ENCODE measurements at regions not wholly inside any gene's neighbourhood (a gene's known extent, or its start where the extent isn't known, plus 50 kb on each side); places are given as distances from the start of the nearest gene placed in this dataset.
A peak's percentile ranks its signal among the peaks of the same experiment; 100 is the strongest.
"Not testable (repeated sequence)": the region's sequence is repeated elsewhere in the genome, so short reads cannot be mapped to it uniquely, and the experiment has no call there.

DNA sequence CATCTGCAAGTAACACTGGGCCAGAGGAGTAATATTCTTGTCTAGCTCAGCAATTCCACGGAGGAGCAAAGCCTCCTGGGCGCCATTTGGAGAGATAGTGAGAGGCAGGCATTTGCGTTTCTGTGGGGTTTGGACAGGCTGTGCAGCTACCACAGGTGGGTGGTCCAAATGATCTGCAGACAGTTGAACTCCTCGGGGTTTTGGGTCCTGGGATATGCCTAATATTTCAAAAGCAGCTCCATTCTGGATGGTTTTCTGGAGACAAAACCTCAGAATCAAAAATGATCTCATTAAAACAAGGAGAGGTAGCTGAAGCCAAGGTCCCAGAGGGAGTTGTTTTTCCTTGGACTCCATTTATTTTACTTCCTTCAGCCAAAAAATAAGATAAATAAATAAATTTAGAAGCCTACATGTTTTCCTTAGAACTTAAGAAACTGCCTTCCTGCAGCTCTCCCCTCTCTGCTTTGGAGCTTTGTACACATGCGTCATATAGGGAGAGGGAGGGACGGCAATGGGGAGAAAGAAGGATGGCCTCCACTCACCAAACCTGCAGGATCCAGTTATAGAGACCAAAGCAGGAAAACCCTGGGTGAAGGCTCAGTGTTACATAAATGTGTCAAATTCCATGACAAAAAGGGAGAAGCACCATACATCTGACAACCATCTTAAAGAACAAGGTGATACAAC lies 227.3 kb upstream of the DAAM1 start:
- DNase-seq, result no peak

DNA sequence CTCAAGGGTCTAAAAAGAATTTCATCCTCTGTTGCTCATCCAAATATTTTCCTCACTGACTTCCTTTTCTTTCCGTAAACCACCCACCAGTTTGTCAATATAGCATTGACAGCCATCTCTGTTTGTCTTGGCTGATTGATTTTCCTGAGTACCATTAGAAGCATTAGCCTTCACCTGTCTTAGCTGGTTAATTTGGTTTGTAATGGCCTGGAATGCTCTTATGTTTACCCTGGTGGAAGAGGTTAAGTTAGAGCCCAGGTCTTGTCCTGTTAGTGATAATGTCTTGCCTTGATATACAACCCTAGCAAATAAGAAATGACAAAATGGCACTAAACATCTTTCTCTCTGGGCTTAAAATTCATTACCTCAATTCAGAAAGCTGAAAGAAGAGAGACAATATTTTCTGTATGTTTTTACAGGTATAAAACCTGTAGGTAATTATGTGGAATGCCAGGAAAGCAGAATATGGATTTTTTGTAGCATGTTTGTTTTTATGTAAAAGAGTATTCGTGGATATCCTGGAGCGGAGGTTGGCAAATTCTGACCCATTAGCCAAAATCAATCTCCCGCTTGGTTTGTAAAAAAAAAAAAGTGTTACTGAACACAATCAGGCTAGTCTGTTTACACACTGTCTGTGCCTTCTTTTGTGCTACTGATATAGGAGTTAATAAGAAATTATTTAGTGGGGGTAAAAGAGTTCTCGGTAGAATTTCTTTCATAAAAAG lies 224.4 kb upstream of the DAAM1 start:
- DNase-seq, result no peak

DNA sequence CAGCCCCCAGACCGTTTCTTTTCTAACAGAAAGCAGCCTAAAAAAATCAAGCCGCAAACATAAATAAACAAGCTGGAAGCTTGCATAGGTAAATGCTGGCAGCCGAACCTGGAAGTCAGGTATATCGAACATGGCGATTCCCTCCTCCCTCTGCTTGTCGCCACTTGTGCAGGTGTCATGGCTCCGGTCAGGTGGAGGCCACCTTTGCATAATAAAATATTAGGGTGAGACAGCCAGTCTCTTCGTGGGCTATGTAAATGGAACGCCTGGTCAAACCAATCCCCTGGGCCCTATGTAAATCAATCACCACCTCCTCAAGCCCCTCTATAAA lies 223.9 kb upstream of the DAAM1 start:
- no peak for DNase-seq

DNA sequence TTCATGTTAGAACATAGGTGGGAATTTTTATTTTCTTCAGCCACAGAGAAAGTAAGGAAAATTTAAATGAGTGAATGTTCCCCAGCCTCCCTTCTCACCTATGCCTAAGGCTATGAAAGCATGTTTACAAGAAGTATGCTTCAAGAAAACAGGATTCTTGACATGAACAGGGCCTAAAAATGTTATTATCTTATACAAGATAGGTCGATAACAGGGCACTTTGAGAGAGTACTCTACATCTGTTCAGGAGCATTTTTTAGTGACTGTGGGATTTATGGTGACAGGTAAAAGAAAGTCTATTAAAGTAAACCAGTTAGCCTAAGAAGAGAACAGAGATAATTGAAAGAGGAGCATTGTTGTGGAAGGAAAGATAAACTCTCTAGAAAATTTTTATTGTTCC lies 222.9 kb upstream of the DAAM1 start:
- DNase-seq, result no peak

DNA sequence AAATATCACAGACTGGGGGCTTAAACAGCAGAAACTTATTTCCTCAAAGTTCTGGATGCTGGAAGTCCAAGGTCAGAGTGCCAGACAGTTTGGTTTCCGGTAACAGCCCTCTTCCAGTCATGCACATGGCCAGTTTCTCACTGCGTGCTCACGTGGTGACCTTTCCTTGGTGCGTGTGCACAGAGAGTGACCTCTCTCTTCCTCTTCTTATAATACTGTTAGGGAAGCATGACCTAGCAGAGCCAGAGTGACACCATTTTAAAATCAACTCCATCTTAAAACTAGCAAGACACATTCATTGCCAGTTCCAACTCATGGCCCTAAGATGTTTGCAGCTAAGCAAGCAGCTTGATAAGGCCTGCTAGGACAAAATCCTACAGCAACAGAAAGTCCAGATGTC lies 221.5 kb upstream of the DAAM1 start:
- no peak for DNase-seq

DNA sequence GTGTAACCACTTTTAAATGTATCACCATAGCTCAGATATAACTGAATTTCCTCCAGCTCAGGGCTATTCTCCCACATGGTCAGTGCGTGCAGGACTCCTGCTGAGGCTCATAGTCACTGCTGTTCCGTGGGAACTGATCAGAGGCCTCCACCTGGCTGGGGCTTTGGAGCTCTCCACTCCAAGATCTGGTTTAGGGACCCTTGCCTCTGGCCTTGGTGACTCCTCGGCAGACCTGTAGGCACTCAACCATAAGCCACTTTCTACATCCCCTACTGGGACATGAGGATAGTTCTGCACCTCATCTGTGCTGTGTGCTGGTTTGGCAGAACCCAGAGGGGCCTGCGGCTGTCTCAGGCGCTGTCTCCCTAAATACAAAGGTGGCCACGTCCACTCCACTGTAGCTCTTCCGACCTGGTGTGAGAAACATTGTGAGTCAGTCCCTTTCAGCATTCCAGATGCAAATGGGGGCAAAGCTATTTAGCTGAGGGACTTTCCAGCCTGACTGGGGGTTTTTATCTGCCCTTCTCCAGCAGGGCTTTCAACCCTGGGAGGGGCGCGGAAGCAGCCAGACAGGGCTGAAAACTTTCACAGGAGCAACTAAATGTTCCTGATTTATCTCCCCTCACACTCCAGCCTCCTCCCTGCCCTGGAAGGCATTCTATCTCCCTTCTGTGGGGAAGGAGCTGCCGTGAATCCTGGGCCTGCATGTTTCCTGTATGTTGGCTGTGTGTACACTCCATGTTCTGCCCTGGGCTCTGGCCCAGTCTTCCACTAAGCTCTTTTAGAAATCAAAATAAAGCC lies 218.3 kb upstream of the DAAM1 start:
- DNase-seq, result no peak

DNA sequence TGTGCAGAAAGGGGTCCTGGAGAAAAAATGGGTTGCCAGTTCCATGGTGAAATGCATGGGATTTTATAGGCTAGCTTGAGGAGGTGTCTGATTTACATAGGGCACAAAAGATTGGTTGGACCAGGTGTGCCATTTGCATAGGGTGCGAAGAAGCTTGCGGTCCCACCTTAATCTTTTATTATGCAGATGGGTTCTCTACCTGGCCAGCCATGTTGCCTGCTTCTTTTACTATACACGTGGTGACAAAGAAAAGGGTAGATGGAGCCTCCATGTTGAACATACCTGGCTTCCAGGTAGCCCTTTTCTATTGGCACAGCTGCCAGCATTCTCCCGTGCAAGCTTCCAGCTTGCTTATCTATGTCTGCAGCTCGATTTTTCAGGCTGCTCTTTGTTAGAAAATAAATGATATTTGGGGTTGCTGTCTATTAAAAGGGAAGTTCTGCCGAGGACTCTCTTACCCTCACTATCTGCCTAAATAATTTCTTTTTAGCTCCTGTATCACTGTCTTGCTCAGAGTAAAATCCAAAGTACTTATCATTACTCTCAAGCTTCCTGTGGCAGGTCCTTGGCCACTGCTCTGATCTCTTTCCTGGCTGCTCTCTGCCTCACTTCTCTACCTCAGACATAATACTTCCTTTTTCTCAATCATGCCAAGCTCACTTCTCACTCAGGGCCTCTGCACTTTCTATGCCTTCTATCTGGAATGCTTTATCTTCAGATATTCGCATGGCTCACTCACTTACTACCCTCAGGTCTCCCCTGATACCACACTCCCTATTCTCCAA lies 216.0 kb upstream of the DAAM1 start:
- DNase-seq, result peak; percentile 42

DNA sequence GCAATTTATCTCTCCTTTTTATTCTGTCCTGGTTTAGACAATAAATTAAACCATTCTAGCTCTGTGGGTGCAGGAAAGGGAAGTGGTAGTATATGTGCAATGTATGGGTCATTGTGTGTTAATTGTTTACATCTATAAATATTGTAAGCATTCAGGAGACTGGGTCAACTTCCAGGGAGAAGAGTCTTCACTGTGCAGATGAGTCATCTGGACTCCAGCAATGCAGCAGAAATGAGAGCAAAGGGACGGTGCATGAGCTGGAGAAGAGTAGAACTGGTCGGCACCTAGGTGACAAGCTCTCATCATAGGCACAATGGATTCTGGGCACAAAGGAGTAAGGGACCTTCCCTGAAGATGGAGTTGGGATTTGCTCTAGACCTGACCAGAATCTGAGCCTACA lies 211.1 kb upstream of the DAAM1 start:
- no peak for DNase-seq

DNA sequence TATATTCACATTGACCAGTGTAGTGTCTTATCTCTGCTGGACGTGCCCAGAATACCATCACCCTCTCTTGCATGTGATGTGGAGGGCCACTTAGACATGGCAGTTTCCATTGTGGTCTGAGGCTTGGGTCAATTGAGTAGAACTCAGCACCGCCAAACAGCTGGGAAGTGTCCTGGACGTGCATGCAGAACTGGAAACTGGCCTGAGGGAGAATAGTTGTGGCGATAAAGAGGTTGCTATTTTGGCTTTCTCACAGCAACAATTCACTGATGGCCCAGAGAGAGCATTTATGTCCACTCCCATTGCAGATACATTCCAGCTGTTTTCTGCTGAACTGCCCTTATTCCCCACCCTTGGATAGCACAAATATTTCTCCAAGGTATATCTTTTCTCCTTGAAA lies 210.1 kb upstream of the DAAM1 start:
- no peak for DNase-seq

DNA sequence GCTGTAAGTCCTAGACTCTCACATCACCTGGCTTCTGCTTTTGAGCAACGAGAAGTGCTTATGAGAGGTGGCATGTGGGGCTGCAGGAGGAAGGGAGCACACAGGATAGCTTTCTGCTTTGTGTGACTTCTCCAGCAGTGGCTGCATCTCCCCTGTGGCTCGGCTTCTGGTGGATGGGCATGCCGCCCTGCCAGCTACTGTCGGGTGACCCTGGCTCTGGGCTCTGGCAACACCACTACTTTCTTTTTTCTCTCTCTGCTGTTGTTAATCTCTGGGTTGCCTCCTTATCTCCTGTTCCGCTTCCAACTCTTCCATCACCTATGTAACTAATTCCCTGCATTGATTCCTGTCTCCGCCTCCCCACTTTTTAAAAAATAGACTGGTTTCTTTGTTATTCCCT lies 209.1 kb upstream of the DAAM1 start:
- DNase-seq, result no peak

DNA sequence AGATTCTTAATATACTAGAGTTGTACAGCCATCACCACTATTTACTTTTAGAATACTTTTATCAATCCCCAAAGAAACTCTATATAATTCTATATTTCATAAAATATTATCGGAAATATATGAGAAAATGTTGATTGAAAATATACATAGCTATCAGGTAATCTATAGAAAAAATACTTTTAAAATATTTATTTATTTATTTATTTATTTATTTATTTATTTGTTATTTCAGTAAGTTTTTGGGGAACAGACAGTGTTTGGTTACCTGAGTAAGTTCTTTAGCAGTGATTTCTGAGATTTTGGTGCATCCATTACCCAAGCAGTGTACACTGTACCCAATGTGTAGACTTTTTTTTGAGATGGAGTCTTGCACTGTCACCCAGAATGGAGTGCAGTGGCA lies 206.6 kb upstream of the DAAM1 start:
- DNase-seq, result no peak

DNA sequence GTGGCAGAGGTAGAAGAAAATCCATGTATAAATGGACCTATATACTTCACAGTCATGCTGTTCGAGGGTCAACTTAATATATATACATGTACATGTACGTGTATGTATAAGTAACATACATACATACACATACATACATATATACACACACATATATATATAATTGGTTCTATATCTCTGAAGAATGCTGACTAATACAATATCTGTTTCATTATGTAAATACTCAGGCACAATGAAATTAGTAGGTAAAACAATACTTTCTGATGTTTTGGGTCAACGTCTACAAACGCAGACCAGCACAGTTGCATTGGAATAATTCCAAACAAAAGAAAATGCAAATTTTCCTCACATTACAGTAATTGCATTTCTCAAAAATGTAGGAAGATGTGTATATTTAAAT lies 202.7 kb upstream of the DAAM1 start:
- DNase-seq, result no peak

DNA sequence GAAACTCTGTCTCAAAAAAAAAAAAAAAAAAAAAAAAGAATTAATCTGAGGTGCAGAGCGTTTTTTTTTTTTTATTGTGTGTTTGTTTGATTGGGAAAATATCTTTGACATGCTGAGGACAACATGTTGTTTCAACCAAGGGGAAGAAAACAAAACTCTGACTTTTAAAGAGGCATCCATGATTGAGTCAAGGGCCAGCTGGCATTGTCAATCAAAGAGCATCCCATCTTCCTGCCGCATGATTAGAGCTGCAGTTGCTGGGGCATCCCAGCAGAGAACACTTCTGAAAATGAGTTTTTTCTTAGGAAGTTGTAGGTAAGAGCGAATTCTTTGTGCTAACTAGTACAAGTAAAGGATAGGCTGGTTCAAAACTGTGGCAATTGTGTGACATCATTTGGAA lies 200.9 kb upstream of the DAAM1 start:
- no peak for DNase-seq

DNA sequence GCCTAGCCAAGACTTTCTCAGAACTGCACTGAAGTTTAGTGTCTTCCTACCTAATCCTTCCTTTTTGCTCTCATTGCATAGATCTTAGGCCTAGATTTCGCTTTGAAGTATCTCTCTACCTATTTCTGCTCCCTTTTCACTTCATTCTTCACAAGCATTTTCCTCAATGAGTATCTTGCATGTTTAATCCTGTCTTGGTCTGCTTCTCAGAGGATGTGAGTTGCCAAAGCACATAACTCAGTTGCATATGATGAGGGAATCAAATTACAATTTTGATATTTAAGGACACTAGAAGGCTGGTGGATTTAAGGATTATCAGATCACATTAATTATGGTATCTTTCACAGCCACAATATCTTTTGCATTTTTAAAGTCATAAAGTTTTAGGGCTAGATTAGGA lies 195.5 kb upstream of the DAAM1 start:
- DNase-seq, result no peak

DNA sequence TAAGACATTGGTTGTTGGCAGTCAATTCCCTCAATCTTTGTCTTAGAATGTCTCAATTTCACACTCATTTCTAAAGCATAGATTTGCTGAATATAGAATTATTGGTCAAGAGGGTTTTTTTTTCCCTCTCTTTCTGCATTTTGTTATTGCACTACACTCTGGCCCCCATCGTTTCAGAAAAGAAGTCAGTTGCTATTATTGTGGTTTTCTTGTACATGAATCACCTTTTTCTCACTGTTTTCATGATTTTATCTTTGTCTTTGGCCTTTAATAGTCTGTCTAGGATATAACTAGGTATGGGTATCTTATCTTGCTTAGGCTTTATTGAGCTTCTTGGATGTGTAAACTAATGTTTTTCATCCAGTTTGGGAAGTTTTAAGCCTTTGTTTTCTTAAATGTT lies 194.3 kb upstream of the DAAM1 start:
- no peak for DNase-seq

DNA sequence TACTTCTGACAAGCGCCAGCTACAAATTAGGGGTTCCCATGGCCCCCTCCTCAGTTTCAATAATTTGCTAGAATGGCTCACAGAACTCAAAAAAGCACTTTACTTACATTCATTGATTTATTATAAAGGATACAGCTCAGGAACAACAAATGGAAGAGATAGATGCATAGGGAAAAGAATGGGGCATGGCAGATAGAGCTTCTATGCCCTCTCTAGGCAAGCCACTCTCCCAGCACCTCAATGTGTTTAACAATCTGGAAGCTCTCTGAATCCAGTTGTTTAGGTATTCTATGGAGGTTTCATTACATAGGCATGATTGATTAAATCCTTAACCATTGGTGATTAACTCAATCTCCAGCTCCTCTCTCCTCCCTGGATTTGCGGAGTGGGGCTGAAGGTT lies 184.5 kb upstream of the DAAM1 start:
- no peak for DNase-seq

DNA sequence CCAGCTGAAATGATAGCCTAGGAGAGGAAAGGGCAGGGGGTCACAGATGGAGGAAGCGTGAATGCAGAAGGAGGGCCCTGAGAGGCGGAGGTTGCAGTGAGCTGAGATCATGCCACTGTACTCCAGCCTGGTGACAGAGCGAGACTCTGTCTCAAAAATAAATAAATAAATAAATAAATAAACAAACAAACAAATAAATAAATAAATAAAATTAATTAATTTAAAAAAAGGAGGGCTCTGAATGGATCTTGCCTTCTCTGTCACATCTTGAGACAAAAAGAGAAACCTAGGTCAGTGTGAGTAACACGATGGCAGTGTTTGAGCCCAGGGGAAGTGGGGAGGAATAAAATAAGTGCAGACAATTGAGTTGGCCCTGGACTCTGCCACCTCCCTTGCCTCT lies 182.3 kb upstream of the DAAM1 start:
- not testable (repeated sequence) for DNase-seq

DNA sequence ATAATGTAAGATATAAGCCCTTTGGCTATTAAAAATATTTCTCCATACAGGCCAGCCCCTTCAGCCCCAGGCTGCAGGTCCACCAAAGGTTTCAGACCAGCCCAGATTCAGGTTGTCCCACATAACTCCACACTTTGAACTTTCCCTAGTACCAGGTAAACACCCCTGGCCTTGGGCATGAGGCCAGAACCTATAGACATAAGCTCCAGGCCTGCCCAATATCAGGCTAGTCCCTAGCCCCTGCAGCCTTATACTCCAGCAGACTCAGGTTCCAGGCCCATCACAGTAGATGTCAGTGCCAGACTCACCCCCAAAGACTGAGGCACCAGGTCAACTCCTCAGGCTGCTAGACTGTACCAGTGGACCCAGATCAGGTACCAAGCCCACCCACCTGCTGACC lies 178.5 kb upstream of the DAAM1 start:
- DNase-seq, result no peak

DNA sequence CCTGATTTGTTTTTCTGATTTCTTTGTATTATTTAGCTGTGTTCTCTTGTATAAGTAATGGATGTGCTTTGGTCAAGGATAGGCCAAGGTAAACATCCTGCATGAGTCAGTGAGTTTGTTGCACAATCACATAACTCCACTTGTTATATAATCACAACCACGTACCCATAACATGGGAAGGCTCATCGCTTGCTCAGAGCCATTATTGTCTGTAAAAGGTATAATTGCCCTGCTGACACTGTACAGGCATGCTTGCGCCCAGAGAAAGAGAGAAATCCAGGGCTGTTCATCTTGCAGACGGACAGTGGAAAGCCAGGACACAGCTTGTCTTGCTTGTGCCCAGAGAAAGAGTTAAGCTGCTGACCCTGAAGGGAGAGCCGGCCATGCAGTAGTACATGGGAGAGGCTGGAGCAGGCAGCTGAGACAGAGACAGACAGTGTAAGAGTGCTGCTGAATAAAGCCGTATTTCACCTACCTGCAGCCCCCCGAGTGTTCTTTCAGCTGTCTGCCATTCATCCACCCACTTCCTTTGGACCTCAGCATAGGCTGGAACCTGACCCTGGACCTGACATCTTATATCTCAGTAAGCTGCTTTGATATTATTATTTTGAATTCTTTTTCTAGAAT lies 174.7 kb upstream of the DAAM1 start:
- no peak for DNase-seq

DNA sequence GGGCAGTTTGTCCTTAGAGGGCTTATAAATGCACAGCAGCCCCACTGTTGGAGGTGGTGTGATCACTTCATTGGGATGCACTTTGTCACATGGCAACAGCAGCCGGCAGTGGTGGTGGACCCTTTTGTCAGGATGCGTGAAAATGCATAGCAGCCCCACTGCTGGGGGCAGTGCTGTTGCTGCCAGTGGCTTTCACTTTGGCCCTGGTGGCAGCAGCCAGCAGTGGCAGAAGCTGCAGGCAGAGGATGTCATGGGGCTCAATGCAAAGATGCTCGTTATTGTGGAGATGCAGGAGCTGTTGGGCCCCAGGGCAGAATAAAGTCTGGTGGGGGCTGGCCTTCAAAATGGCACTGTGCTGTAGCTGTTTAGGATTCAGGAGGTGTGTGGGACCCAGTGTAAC lies 173.0 kb upstream of the DAAM1 start:
- DNase-seq, result no peak

DNA sequence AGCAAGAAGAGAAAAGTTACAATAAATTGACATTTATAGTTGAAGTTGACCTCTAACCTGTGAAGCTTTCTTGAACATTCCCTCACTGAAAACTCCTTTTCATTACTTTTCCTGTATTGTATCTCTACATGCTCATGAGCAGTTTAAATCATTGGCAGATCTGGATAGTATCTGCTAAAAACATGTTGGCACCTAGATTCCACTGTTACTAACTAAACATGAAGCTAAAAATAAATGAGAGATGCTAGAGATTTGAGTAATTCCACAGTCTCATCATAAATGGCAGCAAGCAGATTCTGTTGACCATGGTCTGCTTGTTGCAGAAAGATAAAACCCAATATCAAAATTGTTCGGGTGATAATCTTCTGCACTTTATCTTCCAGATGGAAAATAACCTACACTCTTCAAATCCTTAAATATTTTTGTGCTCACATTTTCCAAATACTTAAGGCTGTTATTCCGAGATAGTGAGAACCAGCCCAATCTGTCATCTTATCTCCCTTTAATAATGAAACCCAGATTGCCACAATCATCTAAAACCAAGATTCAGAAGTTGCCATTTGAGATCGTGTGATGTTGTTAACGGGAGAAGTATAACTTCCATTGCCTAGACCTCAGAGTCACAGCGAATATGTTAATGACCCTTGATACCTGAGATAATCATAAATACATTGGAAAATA lies 171.0 kb upstream of the DAAM1 start:
- no peak for DNase-seq

DNA sequence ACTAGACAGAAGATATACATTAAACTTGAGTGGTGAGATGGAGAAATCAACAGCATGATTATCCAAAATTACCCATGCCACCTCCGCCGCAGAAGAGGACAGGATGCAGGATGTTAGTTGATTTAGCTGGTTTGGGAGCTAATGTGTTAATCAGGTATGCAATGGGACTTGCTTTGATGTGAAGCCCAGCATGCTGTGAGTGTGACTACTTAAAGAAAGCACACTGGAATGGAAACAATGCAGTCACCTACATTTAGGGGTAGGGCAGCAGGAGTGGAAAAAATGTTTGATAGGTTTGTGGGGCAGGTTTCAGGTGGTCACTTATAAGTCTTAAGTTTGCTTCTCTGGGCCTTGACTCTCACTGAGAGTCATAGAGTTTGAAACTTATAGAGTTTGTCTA lies 170.0 kb upstream of the DAAM1 start:
- DNase-seq, result no peak

Measured in hematopoietic multipotent progenitor cell treated with erythropoietin and hydrocortisone succinate and interleukin-3 and kit ligand, for 6 days (in vitro differentiated cells).